ENCODE measurements at regions not wholly inside any gene's neighbourhood (a gene's known extent, or its start where the extent isn't known, plus 50 kb on each side); places are given as distances from the start of the nearest gene placed in this dataset.

DNA sequence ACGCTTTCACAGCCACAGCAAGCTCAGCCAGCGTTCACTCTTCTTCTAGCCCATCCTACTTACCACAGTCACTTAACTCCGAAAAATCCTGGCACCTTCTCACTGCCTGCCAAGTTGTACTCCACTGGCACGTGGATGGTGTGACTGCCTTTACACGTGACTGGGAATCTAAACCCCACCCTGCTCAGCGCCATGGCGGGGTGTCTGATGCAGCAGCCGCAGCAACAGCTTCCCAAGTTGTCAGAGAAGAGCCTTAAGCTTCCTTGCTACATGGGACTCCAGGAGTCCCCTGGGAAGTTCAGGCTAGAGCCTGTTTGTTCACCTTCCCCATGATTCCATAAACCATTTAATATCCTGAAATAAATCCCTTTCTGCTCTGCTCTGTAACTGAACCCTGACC is 61.9 kb upstream of the FOXC1 start:
- Histone ChIP-seq H3K27ac (ENCODE audit: low read length) (no peak overlapping the region), H3K79me2 (ENCODE audit: insufficient read depth, low read length) (no peaks in the 10 kb centered on the region), H3K9me3 (ENCODE audit: insufficient read depth, low read length, severe bottlenecking) (no peaks in the 10 kb centered on the region), H4K20me1 (ENCODE audit: insufficient read depth, low read length) (no peaks in the 10 kb centered on the region), H3K4me2 (ENCODE audit: insufficient read depth, low read length) (no peak overlapping the region), H3K9ac (ENCODE audit: low read depth, low read length) (no peak overlapping the region), H3K27me3 (ENCODE audit: insufficient read depth, low read length, poor library complexity) (no peaks in the 10 kb centered on the region), H3K36me3 (ENCODE audit: insufficient read depth, low read length) (no peaks in the 10 kb centered on the region), H3K4me3 (ENCODE audit: low read depth in 1 of 2, low read length in 2 of 2) (no peak overlapping the region), H3K4me1 (ENCODE audit: insufficient read depth, low read length) (no peaks in the 10 kb centered on the region), H2AFZ (ENCODE audit: low read depth, low read length) (no peak overlapping the region)
- TF ChIP-seq EZH2 (IDR thresholded peaks at IDR 0.05; ENCODE audit: borderline replicate concordance, low read depth, low read length, severe bottlenecking) = no peak
- no peak for ATAC-seq (ENCODE audit: insufficient read depth, low read depth)
- no peak for DNase-seq

DNA sequence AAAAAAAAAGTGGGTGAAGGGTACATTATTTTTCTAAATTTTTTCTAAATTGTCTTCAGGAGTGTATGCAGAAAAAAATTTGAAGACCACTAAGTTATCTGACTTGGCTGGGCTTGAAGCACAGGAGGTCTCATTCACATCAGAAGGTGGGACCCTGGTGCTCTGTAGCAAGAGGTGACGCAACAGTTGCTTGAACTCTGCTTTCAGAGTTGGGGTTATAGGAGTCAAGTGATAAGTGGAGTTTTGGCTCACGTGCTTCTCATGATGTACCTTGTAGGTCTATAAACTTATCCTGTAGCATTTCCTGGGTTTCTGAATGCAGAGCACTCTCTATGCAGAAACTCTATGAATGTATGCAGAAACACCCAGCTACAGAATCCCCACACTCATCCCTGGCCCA is 58.5 kb upstream of the FOXC1 start:
- H2AFZ ChIP-seq (ENCODE audit: low read depth, low read length) = no peak overlapping the region
- DNase-seq (no peak), ATAC-seq (ENCODE audit: insufficient read depth, low read depth) (no peak)
- no peaks in the 10 kb centered on the region for H3K9me3 ChIP-seq (ENCODE audit: insufficient read depth, low read length, severe bottlenecking)
- no peaks in the 10 kb centered on the region for H3K79me2 ChIP-seq (ENCODE audit: insufficient read depth, low read length)
- no peak overlapping the region for H3K9ac ChIP-seq (ENCODE audit: low read depth, low read length)
- no peaks in the 10 kb centered on the region for H3K27me3 ChIP-seq (ENCODE audit: insufficient read depth, low read length, poor library complexity)
- H4K20me1 ChIP-seq (ENCODE audit: insufficient read depth, low read length) = no peaks in the 10 kb centered on the region
- no peak for TF ChIP-seq EZH2 (IDR thresholded peaks at IDR 0.05; ENCODE audit: borderline replicate concordance, low read depth, low read length, severe bottlenecking)
- TF ChIP-seq, protein P1, sequence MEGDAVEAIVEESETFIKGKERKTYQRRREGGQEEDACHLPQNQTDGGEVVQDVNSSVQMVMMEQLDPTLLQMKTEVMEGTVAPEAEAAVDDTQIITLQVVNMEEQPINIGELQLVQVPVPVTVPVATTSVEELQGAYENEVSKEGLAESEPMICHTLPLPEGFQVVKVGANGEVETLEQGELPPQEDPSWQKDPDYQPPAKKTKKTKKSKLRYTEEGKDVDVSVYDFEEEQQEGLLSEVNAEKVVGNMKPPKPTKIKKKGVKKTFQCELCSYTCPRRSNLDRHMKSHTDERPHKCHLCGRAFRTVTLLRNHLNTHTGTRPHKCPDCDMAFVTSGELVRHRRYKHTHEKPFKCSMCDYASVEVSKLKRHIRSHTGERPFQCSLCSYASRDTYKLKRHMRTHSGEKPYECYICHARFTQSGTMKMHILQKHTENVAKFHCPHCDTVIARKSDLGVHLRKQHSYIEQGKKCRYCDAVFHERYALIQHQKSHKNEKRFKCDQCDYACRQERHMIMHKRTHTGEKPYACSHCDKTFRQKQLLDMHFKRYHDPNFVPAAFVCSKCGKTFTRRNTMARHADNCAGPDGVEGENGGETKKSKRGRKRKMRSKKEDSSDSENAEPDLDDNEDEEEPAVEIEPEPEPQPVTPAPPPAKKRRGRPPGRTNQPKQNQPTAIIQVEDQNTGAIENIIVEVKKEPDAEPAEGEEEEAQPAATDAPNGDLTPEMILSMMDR (IDR thresholded peaks at IDR 0.05; ENCODE audit: borderline replicate concordance, extremely low read depth, low read length, poor library complexity, severe bottlenecking) = no peak
- H3K4me3 ChIP-seq (ENCODE audit: low read depth in 1 of 2, low read length in 2 of 2) = no peak overlapping the region
- H3K27ac ChIP-seq (ENCODE audit: low read length) = no peak overlapping the region
- H3K4me2 ChIP-seq (ENCODE audit: insufficient read depth, low read length) = no peak overlapping the region
- no peaks in the 10 kb centered on the region for H3K4me1 ChIP-seq (ENCODE audit: insufficient read depth, low read length)
- no peaks in the 10 kb centered on the region for H3K36me3 ChIP-seq (ENCODE audit: insufficient read depth, low read length)

DNA sequence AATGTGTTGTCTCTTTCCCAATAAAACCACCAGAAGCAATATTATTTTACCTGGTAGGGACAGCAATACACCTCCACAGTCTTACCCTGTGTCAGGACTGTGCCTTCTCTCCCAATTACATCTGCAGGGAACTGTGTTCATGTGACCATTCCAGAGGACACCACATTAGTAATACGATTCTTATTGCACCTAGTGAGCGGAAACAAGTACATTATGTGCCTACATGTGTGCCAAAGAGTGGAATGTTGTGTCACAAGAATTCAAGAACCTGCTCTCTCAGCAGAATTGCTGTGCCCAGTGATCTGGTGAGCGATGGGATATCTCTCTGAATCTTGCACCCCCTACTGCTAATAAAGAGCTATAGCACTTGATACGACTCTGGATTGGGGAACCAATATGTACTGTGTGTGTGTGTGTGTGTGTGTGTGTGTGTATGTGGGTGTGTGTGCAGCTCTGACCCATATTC is 57.4 kb upstream of the FOXC1 start:
- H3K27ac ChIP-seq (ENCODE audit: low read length) = no peak overlapping the region
- H3K27me3 ChIP-seq (ENCODE audit: insufficient read depth, low read length, poor library complexity) = no peaks in the 10 kb centered on the region
- H3K79me2 ChIP-seq (ENCODE audit: insufficient read depth, low read length) = no peaks in the 10 kb centered on the region
- H3K9me3 ChIP-seq (ENCODE audit: insufficient read depth, low read length, severe bottlenecking) = no peaks in the 10 kb centered on the region
- H3K36me3 ChIP-seq (ENCODE audit: insufficient read depth, low read length) = no peaks in the 10 kb centered on the region
- DNase-seq (no peak), ATAC-seq (ENCODE audit: insufficient read depth, low read depth) (no peak; the same call in 1 of the 3 replicates)
- H4K20me1 ChIP-seq (ENCODE audit: insufficient read depth, low read length) = no peaks in the 10 kb centered on the region
- no peak overlapping the region for H3K4me3 ChIP-seq (ENCODE audit: low read depth in 1 of 2, low read length in 2 of 2)
- no peak overlapping the region for H2AFZ ChIP-seq (ENCODE audit: low read depth, low read length)
- no peaks in the 10 kb centered on the region for H3K4me1 ChIP-seq (ENCODE audit: insufficient read depth, low read length)
- H3K4me2 ChIP-seq (ENCODE audit: insufficient read depth, low read length) = no peak overlapping the region
- H3K9ac ChIP-seq (ENCODE audit: low read depth, low read length) = no peak overlapping the region
- TF ChIP-seq EZH2 (IDR thresholded peaks at IDR 0.05; ENCODE audit: borderline replicate concordance, low read depth, low read length, severe bottlenecking) = no peak
- TF ChIP-seq, protein P1 (IDR thresholded peaks at IDR 0.05; ENCODE audit: borderline replicate concordance, extremely low read depth, low read length, poor library complexity, severe bottlenecking) = peak; percentile 43

DNA sequence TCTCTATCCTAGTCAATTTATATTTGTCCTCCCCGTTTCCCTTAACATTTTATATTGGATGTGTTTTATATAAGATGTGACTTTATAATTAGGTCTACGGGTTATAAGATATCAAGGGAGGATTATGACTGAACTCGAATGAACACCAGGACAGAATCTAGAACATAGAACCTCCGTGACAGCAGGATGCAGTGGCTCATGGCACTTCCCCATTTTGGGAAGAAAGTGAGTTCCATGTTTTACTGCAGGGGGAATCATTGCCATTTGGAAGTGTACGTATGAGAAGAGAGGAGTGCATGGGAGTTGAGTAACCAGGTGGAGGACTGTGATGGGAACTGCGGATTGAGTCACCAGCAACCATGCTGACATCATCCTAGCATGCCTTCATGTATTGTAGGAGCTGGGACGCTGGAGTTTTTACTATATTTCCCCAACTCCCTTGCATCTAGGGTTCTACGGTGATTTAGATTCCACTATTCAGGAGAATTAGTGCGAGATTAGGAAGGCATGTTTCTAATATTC is 56.1 kb upstream of the FOXC1 start:
- DNase-seq = no peak
- no peaks in the 10 kb centered on the region for H4K20me1 ChIP-seq (ENCODE audit: insufficient read depth, low read length)
- H3K27ac ChIP-seq (ENCODE audit: low read length) = no peak overlapping the region
- H3K4me3 ChIP-seq (ENCODE audit: low read depth in 1 of 2, low read length in 2 of 2) = no peak overlapping the region
- H3K27me3 ChIP-seq (ENCODE audit: insufficient read depth, low read length, poor library complexity) = no peaks in the 10 kb centered on the region
- H3K9me3 ChIP-seq (ENCODE audit: insufficient read depth, low read length, severe bottlenecking) = no peaks in the 10 kb centered on the region
- no peak for ATAC-seq (ENCODE audit: insufficient read depth, low read depth)
- TF ChIP-seq EZH2 (IDR thresholded peaks at IDR 0.05; ENCODE audit: borderline replicate concordance, low read depth, low read length, severe bottlenecking) = no peak
- TF ChIP-seq, protein P1 (IDR thresholded peaks at IDR 0.05; ENCODE audit: borderline replicate concordance, extremely low read depth, low read length, poor library complexity, severe bottlenecking) = no peak
- no peak overlapping the region for H3K4me2 ChIP-seq (ENCODE audit: insufficient read depth, low read length)
- no peaks in the 10 kb centered on the region for H3K79me2 ChIP-seq (ENCODE audit: insufficient read depth, low read length)
- no peaks in the 10 kb centered on the region for H3K36me3 ChIP-seq (ENCODE audit: insufficient read depth, low read length)
- no peak overlapping the region for H3K9ac ChIP-seq (ENCODE audit: low read depth, low read length)
- H3K4me1 ChIP-seq (ENCODE audit: insufficient read depth, low read length) = no peaks in the 10 kb centered on the region
- H2AFZ ChIP-seq (ENCODE audit: low read depth, low read length) = no peak overlapping the region

Measured in DND-41 (cell line).